Stimulated activated naive CD4-positive, alpha-beta T cell (primary cell): ENCODE measurements at regions not wholly inside any gene's neighbourhood (a gene's known extent, or its start where the extent isn't known, plus 50 kb on each side); places are given as distances from the start of the nearest gene placed in this dataset.

Source experiments
- DNase-seq, 6 experiments: peaks; one replicate each; lab custom pipeline; 2025; lab: John Stamatoyannopoulos, UW

GRCh38 chr11:104526006-104526405, 362.1 kb upstream of the PDGFD start:
- DNase-seq: no peak

- no peak for DNase-seq
Measured at GRCh38 chr11:104525416-104525815, 361.5 kb upstream of the PDGFD start.

- DNase-seq: no peak
Measured at GRCh38 chr11:104524254-104524653, 360.3 kb upstream of the PDGFD start.

GRCh38 chr11:104523611-104524010, 359.7 kb upstream of the PDGFD start:
- no peak for DNase-seq

GRCh38 chr11:104522650-104523049, 358.7 kb upstream of the PDGFD start:
- no peak for DNase-seq

GRCh38 chr11:104522123-104522522, 358.2 kb upstream of the PDGFD start:
- no peak for DNase-seq

GRCh38 chr11:104510169-104510568, 346.2 kb upstream of the PDGFD start:
- DNase-seq: no peak

GRCh38 chr11:104490182-104490581, 326.2 kb upstream of the PDGFD start:
- DNase-seq: no peak

GRCh38 chr11:104488561-104488960, 324.6 kb upstream of the PDGFD start:
- no peak for DNase-seq

GRCh38 chr11:104487046-104487806, 323.3 kb upstream of the PDGFD start:
- no peak for DNase-seq

- DNase-seq: no peak
Measured at GRCh38 chr11:104484804-104485554, 321.0 kb upstream of the PDGFD start.

GRCh38 chr11:104476898-104477297, 313.0 kb upstream of the PDGFD start:
- no peak for DNase-seq

GRCh38 chr11:104476454-104476853, 312.5 kb upstream of the PDGFD start:
- no peak for DNase-seq

GRCh38 chr11:104467404-104467803, 303.5 kb upstream of the PDGFD start:
- no peak for DNase-seq

GRCh38 chr11:104465321-104465720, 301.4 kb upstream of the PDGFD start:
- DNase-seq: no peak

- no peak for DNase-seq
Measured at GRCh38 chr11:104464691-104465090, 300.7 kb upstream of the PDGFD start.

- DNase-seq: no peak
Measured at GRCh38 chr11:104462341-104462740, 298.4 kb upstream of the PDGFD start.

- DNase-seq: no peak
Measured at GRCh38 chr11:104451197-104451893, 287.4 kb upstream of the PDGFD start.

GRCh38 chr11:104443387-104443786, 279.4 kb upstream of the PDGFD start:
- DNase-seq: no peak

- DNase-seq: no peak
Measured at GRCh38 chr11:104442321-104442720, 278.4 kb upstream of the PDGFD start.

GRCh38 chr11:104435494-104435893, 271.5 kb upstream of the PDGFD start:
- no peak for DNase-seq

- no peak for DNase-seq
Measured at GRCh38 chr11:104433751-104434150, 269.8 kb upstream of the PDGFD start.

- DNase-seq: no peak
Measured at GRCh38 chr11:104432981-104433380, 269.0 kb upstream of the PDGFD start.
